ENCODE measurements at regions not wholly inside any gene's neighbourhood (a gene's known extent, or its start where the extent isn't known, plus 50 kb on each side); places are given as distances from the start of the nearest gene placed in this dataset.
A peak's percentile ranks its signal among the peaks of the same experiment; 100 is the strongest.

GRCh38 chr2:19846567-19846966 is 55.2 kb downstream of the TTC32 start:
- DNase-seq, result no peak

GRCh38 chr2:19846030-19846429 is 55.8 kb downstream of the TTC32 start:
- no peak for DNase-seq

GRCh38 chr2:19845323-19845920 is 56.4 kb downstream of the TTC32 start:
- DNase-seq, result no peak

GRCh38 chr2:19844750-19845149 is 57.0 kb downstream of the TTC32 start:
- DNase-seq, result no peak

GRCh38 chr2:19843992-19844515 is 57.7 kb downstream of the TTC32 start:
- DNase-seq, result no peak

GRCh38 chr2:19841918-19842693 is 59.7 kb downstream of the TTC32 start:
- DNase-seq, result no peak

GRCh38 chr2:19839438-19839837 is 62.3 kb downstream of the TTC32 start:
- peak; percentile 9 for DNase-seq

- no peak for DNase-seq
Observed at GRCh38 chr2:19838616-19839015, 63.2 kb downstream of the TTC32 start.

GRCh38 chr2:19837235-19837766 is 64.5 kb downstream of the TTC32 start:
- no peak for DNase-seq

GRCh38 chr2:19835781-19836281 is 66.0 kb downstream of the TTC32 start:
- DNase-seq, result no peak

- DNase-seq, result no peak
Observed at GRCh38 chr2:19833978-19834377, 67.8 kb downstream of the TTC32 start.

GRCh38 chr2:19829672-19830071 is 72.1 kb downstream of the TTC32 start:
- DNase-seq, result no peak

GRCh38 chr2:19826874-19827273 is 74.9 kb downstream of the TTC32 start:
- no peak for DNase-seq

- no peak for DNase-seq
Observed at GRCh38 chr2:19823507-19823906, 78.3 kb downstream of the TTC32 start.

GRCh38 chr2:19819097-19820065 is 82.4 kb downstream of the TTC32 start:
- no peak for DNase-seq

GRCh38 chr2:19818543-19818942 is 83.2 kb downstream of the TTC32 start:
- no peak for DNase-seq

- no peak for DNase-seq
Observed at GRCh38 chr2:19818039-19818438, 83.7 kb downstream of the TTC32 start.

GRCh38 chr2:19815746-19816145 is 86.0 kb downstream of the TTC32 start:
- no peak for DNase-seq

- no peak for DNase-seq
Observed at GRCh38 chr2:19812166-19812565, 89.6 kb downstream of the TTC32 start.

- no peak for DNase-seq
Observed at GRCh38 chr2:19811186-19811585, 90.6 kb downstream of the TTC32 start.

GRCh38 chr2:19810637-19811036 is 91.1 kb downstream of the TTC32 start:
- no peak for DNase-seq

- DNase-seq, result no peak
Observed at GRCh38 chr2:19810148-19810547, 91.6 kb downstream of the TTC32 start.

- no peak for DNase-seq
Observed at GRCh38 chr2:19809206-19809605, 92.6 kb downstream of the TTC32 start.
